GM12892 (cell line): ENCODE measurements at regions not wholly inside any gene's neighbourhood (a gene's known extent, or its start where the extent isn't known, plus 50 kb on each side); places are given as distances from the start of the nearest gene placed in this dataset.
A peak's percentile ranks its signal among the peaks of the same experiment; 100 is the strongest.

Source experiments
- POLR2A ChIP-seq: IDR thresholded peaks from 2 replicates; pipeline ENCODE4 v1.6.1; 2011; ENCODE audit warnings: low read depth, low read length, control low read depth
- POLR2AphosphoS5 ChIP-seq: IDR thresholded peaks from 2 replicates; pipeline ENCODE4 v1.6.1; 2011; ENCODE audit warnings: low read depth, low read length, control low read depth

GRCh38 chr2:64918220-64918886, 70.8 kb upstream of the SLC1A4 start:
- TF ChIP-seq POLR2A (no peak), POLR2AphosphoS5 (0 out of 2 replicates have a peak, but pooled peaks have one; percentile 30)
